GM12864 (cell line): ENCODE measurements at regions not wholly inside any gene's neighbourhood (a gene's known extent, or its start where the extent isn't known, plus 50 kb on each side); places are given as distances from the start of the nearest gene placed in this dataset.
"Not testable (repeated sequence)": the region's sequence is repeated elsewhere in the genome, so short reads cannot be mapped to it uniquely, and the experiment has no call there.

Experiments used
- DNase-seq: peaks from one replicate; pipeline ENCODE4 v3.0.0-alpha.2; 2011; ENCODE audit warnings: low read depth
- H3K4me3 ChIP-seq: 2 replicates; pipeline ENCODE4 v1.5.1; 2011; ENCODE audit warnings: mild to moderate bottlenecking, low read depth, low read length, control low read depth
- CTCF ChIP-seq: IDR thresholded peaks from 2 replicates; pipeline ENCODE4 v1.5.1; 2011; ENCODE audit warnings: low read depth, mild to moderate bottlenecking, moderate library complexity, low read length, control low read depth, inconsistent platforms; ENCODE audit errors: missing control alignments

GRCh38 chr9:75360252-75360651 lies 271.9 kb downstream of the OSTF1 start:
- H3K4me3 ChIP-seq, result no peak overlapping the region
- TF ChIP-seq CTCF, result no peak
- DNase-seq, result no peak

- DNase-seq, H3K4me3 ChIP-seq: not testable (repeated sequence)
Observed at GRCh38 chr9:75362446-75362845, 274.1 kb downstream of the OSTF1 start.

GRCh38 chr9:75365196-75365595 lies 276.9 kb downstream of the OSTF1 start:
- DNase-seq, result no peak
- TF ChIP-seq CTCF, result no peak
- H3K4me3 ChIP-seq, result no peak overlapping the region

- no peak for DNase-seq
- no peak for TF ChIP-seq CTCF
- H3K4me3 ChIP-seq, result no peak overlapping the region
Observed at GRCh38 chr9:75369989-75370388, 281.7 kb downstream of the OSTF1 start.

- H3K4me3 ChIP-seq, result no peak overlapping the region
- no peak for TF ChIP-seq CTCF
- DNase-seq, result no peak
Observed at GRCh38 chr9:75372499-75373268, 284.4 kb downstream of the OSTF1 start.

GRCh38 chr9:75376680-75377254 lies 288.5 kb downstream of the OSTF1 start:
- no peak for DNase-seq
- no peak for TF ChIP-seq CTCF
- H3K4me3 ChIP-seq, result no peak overlapping the region

GRCh38 chr9:75378036-75378435 lies 289.7 kb downstream of the OSTF1 start:
- no peak overlapping the region for H3K4me3 ChIP-seq
- no peak for TF ChIP-seq CTCF
- DNase-seq, result no peak
